H1 (cell line): ENCODE measurements at regions not wholly inside any gene's neighbourhood (a gene's known extent, or its start where the extent isn't known, plus 50 kb on each side); places are given as distances from the start of the nearest gene placed in this dataset.

Experiments used
- CTCF ChIA-PET: fragments of 300-600 bp; sonication (Branson Sonifier 250); formaldehyde crosslinking; loops from one replicate; lab custom pipeline; 2021; ENCODE audit not compliant: partially characterized antibody; lab: Charles Lee
- POLR2A ChIA-PET: fragments of 300-600 bp; sonication (Branson Sonifier 250); formaldehyde crosslinking; loops from one replicate; lab custom pipeline; 2021; ENCODE audit warnings: inconsistent platforms; ENCODE audit not compliant: partially characterized antibody; lab: Charles Lee
- DNase-seq, 2 experiments: peaks; one replicate each; pipeline versions ENCODE4 v3.0.0 to v3.0.0-alpha.2; 2010 to 2022; ENCODE audit warnings: low spot score in 2 of 2, low read depth in 1 of 2, mixed read lengths in 1 of 2
- FAIRE-seq: peaks from 2 replicates; lab custom pipeline; 2011; peaks lifted over from hg19 to GRCh38; lab: Jason Lieb, UNC
- H2AFZ ChIP-seq: 2 replicates; pipeline ENCODE4 v1.8.1; 2012; ENCODE audit warnings: low read length, inconsistent platforms
- H2AK5ac ChIP-seq: 2 replicates; pipeline ENCODE4 v1.6.1; 2013; ENCODE audit warnings: low read depth, low read length
- H2BK120ac ChIP-seq: replicated peaks from 2 replicates; pipeline ENCODE3; 2013; ENCODE audit warnings: low read depth, low read length, inconsistent platforms
- H2BK12ac ChIP-seq: 2 replicates; pipeline ENCODE4 v1.6.1; 2013; ENCODE audit warnings: low read depth, low read length
- H2BK15ac ChIP-seq: 2 replicates; pipeline ENCODE4 v1.6.1; 2013; ENCODE audit warnings: low read length
- H2BK20ac ChIP-seq: 2 replicates; pipeline ENCODE4 v1.6.1; 2013; ENCODE audit warnings: low read length
- H2BK5ac ChIP-seq: 2 replicates; pipeline ENCODE4 v1.6.1; 2013; ENCODE audit warnings: low read depth, low read length
- H3K14ac ChIP-seq: 2 replicates; pipeline ENCODE4 v1.6.1; 2013; ENCODE audit warnings: inconsistent platforms; ENCODE audit not compliant: insufficient read length
- H3K18ac ChIP-seq: 2 replicates; pipeline ENCODE4 v1.6.1; 2013; ENCODE audit warnings: low read length; ENCODE audit errors: extremely low read depth
- H3K23ac ChIP-seq: 2 replicates; pipeline ENCODE4 v1.6.1; 2013; ENCODE audit warnings: inconsistent platforms; ENCODE audit not compliant: insufficient read length
- H3K23me2 ChIP-seq: 2 replicates; pipeline ENCODE4 v1.6.1; 2013; ENCODE audit warnings: low read depth, low read length
- H3K27ac ChIP-seq: 2 replicates; pipeline ENCODE4 v1.6.1; 2011; ENCODE audit warnings: low read depth, low read length, inconsistent platforms
- H3K27me3 ChIP-seq, 4 experiments: replicated peaks in 1 of 4; 1 replicate in 1 of 4; 2 replicates in 3 of 4; pipeline versions ENCODE4 v1.6.1 to v1.8.1; 2011 to 2013; ENCODE audit warnings: low read length in 3 of 4, mild to moderate bottlenecking in 3 of 4, inconsistent platforms in 2 of 4, mixed read lengths in 2 of 4, moderate library complexity in 1 of 4; ENCODE audit not compliant: control insufficient read depth in 3 of 4, insufficient read depth in 3 of 4; ENCODE audit errors: extremely low read depth in 1 of 4
- H3K36me3 ChIP-seq, 4 experiments: 2 replicates each; pipeline versions ENCODE4 v1.6.1 to v1.8.1; 2011 to 2013; ENCODE audit warnings: mild to moderate bottlenecking in 4 of 4, low read length in 3 of 4, moderate library complexity in 2 of 4, control low read depth in 1 of 4, inconsistent platforms in 1 of 4; ENCODE audit not compliant: insufficient read depth in 4 of 4, control insufficient read depth in 2 of 4
- H3K4ac ChIP-seq: replicated peaks from 2 replicates; pipeline ENCODE3; 2013; ENCODE audit warnings: low read length, low read depth, mixed read lengths, inconsistent platforms; ENCODE audit not compliant: insufficient read length
- H3K4me1 ChIP-seq, 4 experiments: replicated peaks in 1 of 4; 1 replicate in 1 of 4; 2 replicates in 3 of 4; pipeline versions ENCODE4 v1.6.1 to v1.8.1; 2011 to 2013; ENCODE audit warnings: low read length in 3 of 4, inconsistent platforms in 2 of 4, mixed read lengths in 1 of 4; ENCODE audit not compliant: insufficient read depth in 4 of 4, control insufficient read depth in 3 of 4
- H3K4me2 ChIP-seq, 2 experiments: 2 replicates each; pipeline versions ENCODE4 v1.6.1 to v1.8.1; 2011 to 2013; ENCODE audit warnings: low read depth in 2 of 2, low read length in 2 of 2, control low read depth in 1 of 2, inconsistent platforms in 1 of 2, mild to moderate bottlenecking in 1 of 2; ENCODE audit not compliant: insufficient read depth in 1 of 2
- H3K4me3 ChIP-seq, 4 experiments: fragments of 200-600, 300-600 bp in 1 of 4; sonication (generic), shearing (Covaris generic), sonication (Bioruptor Twin) in 1 of 4; 2 replicates each; pipeline versions ENCODE4 v1.5.1 to v1.8.1; 2011 to 2016; ENCODE audit warnings: low read length in 4 of 4, low read depth in 3 of 4, control low read depth in 2 of 4, inconsistent platforms in 2 of 4, mild to moderate bottlenecking in 2 of 4, mixed read lengths in 1 of 4, moderate library complexity in 1 of 4; ENCODE audit not compliant: insufficient read depth in 2 of 4; ENCODE audit errors: extremely low read depth in 1 of 4
- H3K56ac ChIP-seq: replicated peaks from 2 replicates; pipeline ENCODE3; 2013; ENCODE audit warnings: low read depth, mild to moderate bottlenecking, mixed read lengths, low read length, inconsistent platforms; ENCODE audit not compliant: insufficient read length
- H3K79me1 ChIP-seq: 2 replicates; pipeline ENCODE4 v1.6.1; 2013; ENCODE audit warnings: low read depth, low read length, control low read depth
- H3K79me2 ChIP-seq, 2 experiments: 2 replicates each; pipeline versions ENCODE4 v1.6.1 to v1.8.1; 2012 to 2013; ENCODE audit warnings: low read length in 2 of 2, mild to moderate bottlenecking in 2 of 2, inconsistent platforms in 1 of 2; ENCODE audit not compliant: insufficient read depth in 2 of 2, control insufficient read depth in 1 of 2
- H3K9ac ChIP-seq, 4 experiments: replicated peaks in 1 of 4; 1 replicate in 1 of 4; 2 replicates in 3 of 4; pipeline versions ENCODE4 v1.6.1 to v1.8.1; 2011 to 2013; ENCODE audit warnings: low read depth in 3 of 4, low read length in 3 of 4, control low read depth in 2 of 4, mild to moderate bottlenecking in 2 of 4, moderate library complexity in 2 of 4, inconsistent platforms in 1 of 4; ENCODE audit errors: extremely low read depth in 1 of 4
- H3K9me3 ChIP-seq, 2 experiments: 2 replicates each; pipeline versions ENCODE4 v1.6.1 to v1.8.1; 2012 to 2013; ENCODE audit warnings: mild to moderate bottlenecking in 2 of 2, moderate library complexity in 2 of 2, control low read depth in 1 of 2, inconsistent platforms in 1 of 2, low read depth in 1 of 2, low read length in 1 of 2, mixed read lengths in 1 of 2; ENCODE audit not compliant: insufficient read depth in 2 of 2
- H4K20me1 ChIP-seq, 2 experiments: replicated peaks in 1 of 2; 2 replicates each; pipeline versions ENCODE3 to v1.8.1; 2011 to 2013; ENCODE audit warnings: inconsistent platforms in 2 of 2, low read length in 2 of 2, mild to moderate bottlenecking in 1 of 2; ENCODE audit not compliant: insufficient read depth in 2 of 2, control insufficient read depth in 1 of 2
- H4K5ac ChIP-seq: 2 replicates; pipeline ENCODE4 v1.6.1; 2013; ENCODE audit warnings: low read length, low read depth, mixed read lengths, inconsistent platforms; ENCODE audit not compliant: insufficient read length
- H4K8ac ChIP-seq: 2 replicates; pipeline ENCODE4 v1.8.0; 2013; ENCODE audit warnings: mild to moderate bottlenecking, moderate library complexity, low read length, inconsistent platforms; ENCODE audit not compliant: insufficient read depth; ENCODE audit errors: extremely low read depth
- H4K91ac ChIP-seq: replicated peaks from 2 replicates; pipeline ENCODE3; 2013; ENCODE audit warnings: low read length, mixed read lengths, inconsistent platforms; ENCODE audit not compliant: insufficient read length
- TEAD4 ChIP-seq: IDR thresholded peaks from 2 replicates; pipeline ENCODE4 v1.6.1; 2012; ENCODE audit warnings: low read depth, low read length, inconsistent platforms, mixed read lengths
- ZNF274 ChIP-seq: IDR thresholded peaks from 2 replicates; pipeline ENCODE4 v1.7.0; 2012; ENCODE audit warnings: low read length, borderline replicate concordance; ENCODE audit errors: extremely low read depth
- WGBS, 2 experiments: shearing (Covaris generic) in 1 of 2; methylation state at CpG; one replicate each; pipeline versions ENCODE4 v1.1.6 to v1.1.7; 2013 to 2015; ENCODE audit warnings: low lambda C conversion rate in 2 of 2, mixed read lengths in 2 of 2, inconsistent platforms in 1 of 2, low coverage in 1 of 2, missing lambda C conversion rate in 1 of 2; ENCODE audit not compliant: insufficient replicate concordance in 2 of 2, insufficient coverage in 1 of 2, insufficient read length in 1 of 2; ENCODE audit errors: extremely low coverage in 1 of 2, missing lambda C conversion rate in 1 of 2; 5-methylcytosine and 5-hydroxymethylcytosine counted together

GRCh38 chr7:13834328-13834761 lies 155.1 kb downstream of the ETV1 start:
- Histone ChIP-seq H2AFZ (peak overlapping the region; percentile 10; the same call in 1 of the 2 replicates), H3K56ac (no peak overlapping the region), H2BK5ac (no peak overlapping the region), H3K14ac (no peak overlapping the region), H2BK15ac (no peak overlapping the region), H4K8ac (no peak overlapping the region), H3K79me2 (no peaks in the 10 kb centered on the region), H3K9ac (no peak overlapping the region), H2BK120ac (peak overlapping the region; percentile 35), H3K4ac (peak overlapping the region; percentile 40), H3K79me1 (no peaks in the 10 kb centered on the region), H3K36me3 (no peaks in the 10 kb centered on the region), H4K91ac (peak overlapping the region; percentile 80), H4K5ac (no peak overlapping the region), H3K23me2 (no peaks in the 10 kb centered on the region), H3K27me3 (no peaks in the 10 kb centered on the region), H3K4me3 (no peak overlapping the region), H2BK20ac (peak overlapping the region; percentile 19; the same call in 1 of the 2 replicates), H3K27ac (peak overlapping the region; percentile 44; the same call in 1 of the 2 replicates), H3K23ac (no peak overlapping the region), H3K18ac (no peak overlapping the region; the same call in 1 of the 2 replicates), H3K9me3 (no peaks in the 10 kb centered on the region), H2BK12ac (0 out of 2 replicates have a peak overlapping the region, but pooled peaks have one; percentile 50), H4K20me1 (no peaks in the 10 kb centered on the region), H3K4me2 (peak overlapping the region; percentile 16 to 21; a peak in 1 of 4 replicates), H2AK5ac (no peak overlapping the region), H3K4me1 (peaks cover 0 to 14% (median 6%) of the 10 kb centered on the region in 4 experiments; a peak in 6 of 7 replicates)
- TF ChIP-seq ZNF274 = no peak
- peak; percentile 55; the same call in 1 of the 2 replicates for TF ChIP-seq TEAD4
- CTCF ChIA-PET = interaction anchor here (0.9 to 1.3 kb wide), 3 partner anchors 16 to 552 kb away, joined by 3 read pairs; no protein-coding TSS in a partner anchor
- POLR2A ChIA-PET = interaction anchor here (0.7 to 0.9 kb wide), 2 partner anchors 28 to 70 kb away, joined by 3 read pairs; no protein-coding TSS in a partner anchor
- DNase-seq = no peak
- no peak for FAIRE-seq
- WGBS, 2 experiments = 55% methylated on average over 6 of the region's 6 CpGs; no CpG with 5 or more reads in 1 of the 2 experiments
